Prostate gland (tissue), 2 donors: ENCODE measurements at regions not wholly inside any gene's neighbourhood (a gene's known extent, or its start where the extent isn't known, plus 50 kb on each side); places are given as distances from the start of the nearest gene placed in this dataset.

Experiments
- CTCF ChIP-seq, 4 experiments: fragments of 200-600 bp in 2 of 4; fragments of 450-650 bp in 2 of 4; sonication (generic) in 2 of 4; IDR thresholded peaks; 1 replicate in 3 of 4; 2 replicates in 1 of 4; pipeline ENCODE4 v1.5.1; 2016 to 2019; ENCODE audit warnings: antibody characterized with exemption in 4 of 4, mild to moderate bottlenecking in 2 of 4, moderate library complexity in 2 of 4
- POLR2A ChIP-seq: fragments of 450-650 bp; IDR thresholded peaks from one replicate; pipeline ENCODE4 v1.6.1; 2016; ENCODE audit warnings: antibody characterized with exemption, mild to moderate bottlenecking
- POLR2AphosphoS5 ChIP-seq: sonication (generic); formaldehyde crosslinking; IDR thresholded peaks from one replicate; pipeline ENCODE4 v1.6.1; 2017; ENCODE audit warnings: antibody characterized with exemption

GRCh38 chr13:76654263-76654662 lies 231.9 kb downstream of the KCTD12 start:
- TF ChIP-seq POLR2A (no peak), CTCF (IDR thresholded peaks at IDR 0.05) (no peak), POLR2AphosphoS5 (no peak)
